ENCODE measurements at regions not wholly inside any gene's neighbourhood (a gene's known extent, or its start where the extent isn't known, plus 50 kb on each side); places are given as distances from the start of the nearest gene placed in this dataset.

DNA sequence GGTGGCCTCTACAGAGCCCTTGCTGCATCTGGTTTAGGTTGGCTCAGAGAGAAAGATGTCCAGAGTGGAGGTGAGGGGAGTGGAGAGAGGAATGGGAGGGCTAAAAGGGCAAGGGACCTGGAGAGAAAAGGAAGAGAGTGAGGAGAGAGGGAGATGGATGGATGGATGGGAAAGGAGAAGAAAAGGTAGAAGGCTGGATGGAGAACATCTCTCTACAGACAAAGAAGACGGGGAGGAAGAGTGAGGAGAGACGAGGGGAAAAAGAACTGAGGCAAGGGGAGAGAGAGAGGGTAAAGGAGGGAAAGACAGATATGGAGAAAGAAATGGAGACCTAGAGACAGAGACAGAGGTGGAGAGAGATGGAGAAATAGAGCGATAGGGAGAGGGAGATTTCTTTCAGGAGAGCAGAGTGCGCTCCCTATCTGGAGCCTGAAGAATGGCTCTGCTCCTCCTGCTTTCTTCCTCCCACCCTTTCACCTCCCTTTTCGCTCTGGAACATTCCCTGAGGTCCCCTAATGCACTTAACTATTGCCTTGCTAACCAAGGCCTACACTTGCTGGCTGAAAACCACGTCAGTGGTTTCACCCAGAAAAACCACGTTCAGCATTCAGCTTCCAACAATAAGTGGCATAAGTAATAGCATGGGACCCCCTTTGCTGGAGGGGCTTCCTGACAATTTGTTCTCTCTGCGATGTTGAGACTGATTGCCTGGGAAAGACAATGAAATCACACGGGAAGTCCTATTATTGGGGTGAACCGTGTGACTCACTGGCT lies 286.3 kb downstream of the CDH26 start:
- no peak for DNase-seq (ENCODE audit: low spot score)

- no peak for DNase-seq (ENCODE audit: low spot score)
Observed at GRCh38 chr20:60246751-60247150, 288.5 kb downstream of the CDH26 start.

DNA sequence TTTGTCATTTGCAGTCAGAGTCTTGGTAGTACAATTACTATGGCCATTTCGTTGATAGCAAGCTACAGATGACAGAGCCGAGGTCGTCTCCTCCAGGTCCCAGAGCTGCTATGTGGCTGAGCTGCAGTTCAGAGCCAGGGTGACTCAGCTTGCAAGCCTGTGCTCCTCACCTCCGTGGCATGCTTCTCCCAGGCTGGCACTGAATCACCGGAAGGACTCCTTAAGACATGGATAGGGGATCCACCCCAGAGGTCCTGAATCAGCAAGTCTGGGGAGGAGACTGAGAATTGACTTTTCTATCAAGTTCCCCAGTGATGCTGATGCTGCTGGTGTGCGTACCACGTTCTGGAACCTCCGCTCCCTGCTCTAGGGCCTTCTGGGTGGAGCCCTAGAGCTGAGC lies 291.2 kb downstream of the CDH26 start:
- DNase-seq (ENCODE audit: low spot score): no peak

DNA sequence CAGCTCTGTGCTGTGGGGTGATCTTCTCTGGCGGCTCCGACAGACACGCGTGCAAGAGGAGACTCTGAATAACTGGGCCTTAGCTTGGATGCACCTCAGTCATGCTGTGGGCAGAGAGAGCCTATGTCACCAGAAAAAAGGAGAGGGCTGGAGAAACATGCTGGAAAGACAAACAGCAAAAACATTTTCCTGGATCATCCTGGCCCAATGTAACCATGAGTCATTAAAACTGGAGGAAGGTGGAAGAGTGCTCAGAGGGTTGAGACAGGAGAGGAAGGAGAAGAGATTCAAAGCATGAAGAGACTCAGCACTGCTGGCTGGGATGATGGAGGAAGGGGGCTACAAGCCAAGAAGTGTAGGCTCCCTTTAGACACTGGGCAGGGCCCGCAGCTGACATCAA lies 292.0 kb downstream of the CDH26 start:
- DNase-seq (ENCODE audit: low spot score): no peak

GRCh38 chr20:60252866-60253265 lies 294.6 kb downstream of the CDH26 start:
- DNase-seq (ENCODE audit: low spot score): no peak

DNA sequence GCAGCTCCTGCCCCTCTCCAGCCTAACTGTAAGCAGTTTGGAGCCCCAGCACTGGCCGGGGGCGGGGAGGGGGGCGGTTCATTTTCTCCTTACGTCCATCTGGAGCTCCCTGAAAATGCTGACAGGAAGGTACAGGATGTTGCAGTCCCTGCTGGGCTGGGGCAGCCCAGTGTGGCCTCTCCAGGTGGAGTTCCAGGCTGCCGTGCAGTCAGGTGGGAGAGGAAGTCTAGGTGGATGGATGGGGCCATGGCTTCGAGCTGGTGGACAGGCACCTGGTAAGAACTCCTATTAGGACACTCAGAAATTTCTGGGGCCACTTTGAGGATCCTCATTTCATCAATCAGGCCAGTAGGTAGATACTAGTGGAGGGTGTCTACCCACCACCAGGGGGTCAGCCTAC lies 295.2 kb downstream of the CDH26 start:
- DNase-seq (ENCODE audit: low spot score): no peak

GRCh38 chr20:60254901-60255411 lies 296.7 kb downstream of the CDH26 start:
- no peak for DNase-seq (ENCODE audit: low spot score)

- no peak for DNase-seq (ENCODE audit: low spot score)
Observed at GRCh38 chr20:60255415-60255814, 297.2 kb downstream of the CDH26 start.

GRCh38 chr20:60255866-60256265 lies 297.6 kb downstream of the CDH26 start:
- DNase-seq (ENCODE audit: low spot score): no peak

- no peak for DNase-seq (ENCODE audit: low spot score)
Observed at GRCh38 chr20:60256811-60257210, 298.6 kb downstream of the CDH26 start.

- no peak for DNase-seq (ENCODE audit: low spot score)
Observed at GRCh38 chr20:60257671-60258070, 299.4 kb downstream of the CDH26 start.

- DNase-seq (ENCODE audit: low spot score): no peak
Observed at GRCh38 chr20:60258255-60258863, 300.1 kb downstream of the CDH26 start.

DNA sequence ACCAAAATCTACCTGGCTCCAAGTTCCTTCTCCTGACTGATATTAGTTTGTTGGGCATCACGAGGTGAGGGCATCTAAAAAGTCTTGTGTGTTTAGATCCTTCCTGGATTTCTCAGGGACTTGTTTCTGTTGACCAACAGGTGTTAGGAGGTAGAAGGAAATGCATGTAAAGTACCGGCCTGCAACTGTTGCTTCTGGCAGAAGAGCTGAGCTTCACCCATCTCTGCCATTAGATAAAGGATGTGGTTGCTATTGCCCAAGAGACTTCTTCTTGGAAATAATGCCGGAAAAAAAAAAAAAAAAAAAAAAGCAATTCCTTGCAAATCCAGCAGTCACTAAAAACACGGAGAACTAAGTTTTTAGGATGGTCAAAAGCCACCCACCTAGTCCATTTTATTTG lies 303.1 kb downstream of the CDH26 start:
- DNase-seq (ENCODE audit: low spot score): no peak

GRCh38 chr20:60262967-60263603 lies 304.9 kb downstream of the CDH26 start:
- DNase-seq (ENCODE audit: low spot score): peak; percentile 49

GRCh38 chr20:60263725-60264709 lies 305.8 kb downstream of the CDH26 start:
- DNase-seq (ENCODE audit: low spot score): no peak

DNA sequence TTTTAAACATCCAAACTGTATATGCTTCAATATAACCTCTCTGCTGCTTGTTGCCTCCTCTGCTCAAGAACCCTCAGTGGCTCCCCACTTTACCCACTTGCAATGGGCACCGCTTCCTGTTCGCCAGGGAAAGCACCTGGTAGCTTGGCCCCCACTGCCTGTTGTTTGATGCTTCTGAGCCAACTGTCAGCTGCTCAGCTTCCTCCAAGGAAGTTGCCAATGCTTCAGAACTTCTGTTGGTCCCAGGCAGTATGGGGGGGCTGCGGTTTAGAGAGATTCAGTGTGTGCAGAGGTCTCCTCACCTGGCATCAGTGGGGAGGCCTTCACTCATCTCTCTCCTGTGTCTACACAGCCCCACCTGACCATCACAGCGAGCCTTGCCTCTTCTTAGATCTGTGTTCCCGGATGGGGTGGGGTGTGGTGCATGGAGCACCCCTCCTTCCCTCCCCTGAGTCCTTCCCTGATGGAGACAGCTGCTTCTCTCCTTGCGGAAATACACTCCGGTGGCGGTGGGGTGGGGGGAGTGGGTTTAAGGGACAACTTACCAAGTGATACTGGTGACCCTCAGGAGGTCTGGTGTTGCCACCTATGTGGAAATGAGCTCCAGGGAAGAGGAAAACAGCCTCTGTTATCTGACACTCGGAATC lies 308.1 kb downstream of the CDH26 start:
- no peak for DNase-seq (ENCODE audit: low spot score)

- DNase-seq (ENCODE audit: low spot score): no peak
Observed at GRCh38 chr20:60268491-60268890, 310.3 kb downstream of the CDH26 start.

GRCh38 chr20:60269573-60270162 lies 311.4 kb downstream of the CDH26 start:
- no peak for DNase-seq (ENCODE audit: low spot score)

- no peak for DNase-seq (ENCODE audit: low spot score)
Observed at GRCh38 chr20:60270341-60270740, 312.1 kb downstream of the CDH26 start.

DNA sequence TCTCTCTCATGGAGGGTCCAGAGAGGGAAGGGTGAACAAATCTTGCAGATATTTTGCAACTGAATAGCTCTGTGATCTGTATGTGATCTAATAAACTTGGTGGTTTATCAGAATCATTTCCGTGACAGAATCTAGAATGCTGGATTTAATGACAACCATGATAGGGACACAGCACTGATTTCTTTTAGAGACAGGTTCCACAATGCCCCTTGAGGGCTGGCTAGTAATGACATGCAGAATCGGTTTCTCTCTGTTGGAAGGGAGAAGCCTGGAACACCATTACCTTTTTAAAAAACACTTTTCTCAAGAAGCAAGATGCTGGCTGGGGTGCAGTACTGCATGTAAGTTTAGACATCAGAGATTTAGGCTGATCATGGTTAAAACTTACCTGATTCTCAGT lies 313.4 kb downstream of the CDH26 start:
- no peak for DNase-seq (ENCODE audit: low spot score)

DNA sequence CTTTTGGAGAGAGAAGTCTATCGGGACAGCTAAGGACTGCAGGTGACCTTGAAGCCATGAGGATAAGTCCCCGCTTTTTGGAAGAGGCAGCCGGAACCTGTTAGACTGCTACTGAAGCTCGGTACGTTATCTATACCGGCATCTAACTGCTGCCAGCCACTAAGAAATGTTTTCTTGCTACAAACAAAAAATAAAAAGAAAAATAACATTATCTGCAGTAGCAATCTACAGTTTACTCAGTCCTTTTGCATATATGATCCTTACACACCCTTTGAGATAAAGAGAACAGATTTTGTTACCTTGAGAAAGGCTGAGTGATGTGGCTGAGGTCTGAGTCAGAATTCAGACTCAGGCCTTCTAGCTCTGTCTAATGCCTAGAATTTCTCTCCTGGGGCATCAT lies 314.6 kb downstream of the CDH26 start:
- DNase-seq (ENCODE audit: low spot score): no peak
